ENCODE measurements at regions not wholly inside any gene's neighbourhood (a gene's known extent, or its start where the extent isn't known, plus 50 kb on each side); places are given as distances from the start of the nearest gene placed in this dataset.

DNA sequence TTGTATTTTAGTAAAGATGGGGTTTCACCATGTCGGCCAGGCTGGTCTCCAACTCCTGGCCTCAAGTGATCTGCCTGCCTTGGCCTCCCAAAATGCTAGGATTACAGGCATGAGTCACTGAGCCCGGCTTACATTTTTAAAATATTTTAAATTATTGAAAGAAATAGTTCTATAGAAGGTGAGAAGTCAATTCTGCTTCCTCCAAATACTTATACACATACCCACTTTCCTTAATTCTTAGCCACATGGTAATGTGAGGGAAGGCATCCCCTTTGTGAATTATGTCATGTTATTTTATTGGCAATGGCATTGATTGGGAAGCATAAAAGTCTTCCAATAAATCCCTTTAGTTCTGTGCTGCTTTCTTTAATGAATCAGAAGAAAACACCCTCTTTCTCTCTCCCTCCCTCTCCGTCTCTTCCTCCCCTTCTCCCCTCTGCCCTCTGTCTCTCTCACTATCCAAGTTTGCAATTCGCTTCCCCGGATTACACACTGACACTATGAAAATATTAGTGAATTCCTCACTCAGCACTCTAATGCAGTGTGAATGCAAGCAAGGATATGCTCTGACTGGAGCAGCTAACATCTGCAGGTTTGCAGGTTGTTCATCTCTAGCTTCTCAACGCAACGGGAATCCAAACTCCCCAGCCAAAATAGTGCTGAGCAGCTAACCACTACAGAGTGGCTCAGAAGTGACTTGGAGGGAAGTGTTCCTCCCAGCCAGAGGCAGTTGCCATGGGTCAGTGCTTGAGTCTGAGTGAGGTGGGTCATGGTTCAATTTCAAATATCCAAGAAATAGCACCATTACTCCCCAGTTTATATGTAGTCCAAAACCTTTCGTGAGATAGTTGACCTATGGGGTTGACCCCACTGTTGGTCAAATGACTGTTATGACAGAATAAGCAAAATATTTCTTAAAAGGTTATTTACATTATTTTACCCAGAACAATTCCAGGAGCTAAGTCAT lies 77.8 kb upstream of the CD55 start:
- TF ChIP-seq, protein P1, sequence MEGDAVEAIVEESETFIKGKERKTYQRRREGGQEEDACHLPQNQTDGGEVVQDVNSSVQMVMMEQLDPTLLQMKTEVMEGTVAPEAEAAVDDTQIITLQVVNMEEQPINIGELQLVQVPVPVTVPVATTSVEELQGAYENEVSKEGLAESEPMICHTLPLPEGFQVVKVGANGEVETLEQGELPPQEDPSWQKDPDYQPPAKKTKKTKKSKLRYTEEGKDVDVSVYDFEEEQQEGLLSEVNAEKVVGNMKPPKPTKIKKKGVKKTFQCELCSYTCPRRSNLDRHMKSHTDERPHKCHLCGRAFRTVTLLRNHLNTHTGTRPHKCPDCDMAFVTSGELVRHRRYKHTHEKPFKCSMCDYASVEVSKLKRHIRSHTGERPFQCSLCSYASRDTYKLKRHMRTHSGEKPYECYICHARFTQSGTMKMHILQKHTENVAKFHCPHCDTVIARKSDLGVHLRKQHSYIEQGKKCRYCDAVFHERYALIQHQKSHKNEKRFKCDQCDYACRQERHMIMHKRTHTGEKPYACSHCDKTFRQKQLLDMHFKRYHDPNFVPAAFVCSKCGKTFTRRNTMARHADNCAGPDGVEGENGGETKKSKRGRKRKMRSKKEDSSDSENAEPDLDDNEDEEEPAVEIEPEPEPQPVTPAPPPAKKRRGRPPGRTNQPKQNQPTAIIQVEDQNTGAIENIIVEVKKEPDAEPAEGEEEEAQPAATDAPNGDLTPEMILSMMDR (IDR thresholded peaks at IDR 0.05) = no peak
- ATAC-seq (ENCODE audit: low FRiP score) (no peak), DNase-seq (ENCODE audit: low spot score) (no peak)

DNA sequence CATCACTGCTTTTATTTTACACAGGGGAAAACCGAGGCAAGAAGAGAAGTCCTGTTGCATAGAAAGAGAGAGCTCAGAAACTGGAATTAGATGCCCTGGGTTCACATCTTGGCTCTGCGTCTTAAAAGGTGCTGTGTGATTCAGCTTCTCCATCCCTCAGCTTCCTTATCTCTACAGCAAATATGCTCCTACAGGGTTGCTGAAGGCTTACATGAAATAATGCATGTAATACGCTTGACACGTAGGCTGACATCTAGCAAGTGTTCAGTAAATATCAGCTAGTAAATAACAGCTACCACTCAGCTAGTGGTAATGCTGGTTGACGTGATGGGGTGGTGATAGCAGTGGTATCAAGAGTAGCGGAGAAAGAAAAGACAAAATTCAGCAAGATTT lies 77.1 kb upstream of the CD55 start:
- ATAC-seq (ENCODE audit: low FRiP score) = no peak
- no peak for DNase-seq (ENCODE audit: low spot score)
- TF ChIP-seq, protein P1 (IDR thresholded peaks at IDR 0.05) = no peak

DNA sequence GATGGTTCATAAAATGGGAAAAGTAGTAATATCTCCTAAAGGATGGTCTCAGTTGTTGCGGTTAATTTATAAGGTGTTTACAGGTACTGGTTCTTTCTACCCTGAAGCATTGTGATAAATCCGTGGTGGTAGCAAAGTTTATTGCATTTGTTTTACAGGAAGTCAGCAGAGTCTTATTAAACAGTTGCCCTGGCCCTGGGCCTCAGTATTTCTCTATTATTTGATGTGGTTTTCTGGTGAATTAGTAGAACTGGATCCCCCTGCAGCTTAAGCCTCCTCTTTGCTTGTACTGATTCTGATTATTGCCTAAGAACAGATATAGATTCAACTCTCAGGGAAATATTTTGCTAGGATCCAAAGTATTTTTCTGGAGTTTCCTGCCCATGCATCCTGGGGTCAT lies 76.4 kb upstream of the CD55 start:
- DNase-seq (ENCODE audit: low spot score) = no peak
- TF ChIP-seq, protein P1 (IDR thresholded peaks at IDR 0.05) = no peak
- ATAC-seq (ENCODE audit: low FRiP score) = no peak

DNA sequence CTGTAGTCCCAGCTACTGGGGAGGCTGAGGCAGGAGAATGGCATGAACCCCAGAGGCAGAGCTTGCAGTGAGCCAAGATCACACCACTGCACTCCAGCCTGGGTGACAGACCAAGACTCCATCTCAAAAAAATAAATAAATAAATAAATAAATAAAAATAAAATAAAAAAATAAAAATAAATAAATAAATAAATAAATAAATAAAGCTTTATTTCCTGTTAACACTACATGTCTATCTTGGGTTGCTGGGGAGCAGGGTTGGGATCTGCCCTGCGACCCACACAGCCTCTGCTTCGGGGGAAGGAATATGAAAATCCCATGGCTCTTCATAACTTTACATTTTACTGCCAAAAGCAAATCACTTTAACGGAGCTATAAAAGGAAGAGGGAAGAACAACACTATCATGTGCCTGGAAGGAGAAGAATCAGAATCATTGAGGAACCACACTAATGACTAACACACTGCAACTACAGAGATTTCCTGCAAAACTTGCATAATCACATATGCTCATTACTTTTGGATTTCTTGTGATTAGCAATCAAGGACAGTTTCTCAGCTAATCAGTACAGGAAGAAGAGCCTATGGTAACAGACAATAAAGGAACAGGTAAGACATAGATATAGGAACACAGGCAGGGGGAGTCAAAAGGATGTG lies 72.8 kb upstream of the CD55 start:
- DNase-seq (ENCODE audit: low spot score) (no peak), ATAC-seq (ENCODE audit: low FRiP score) (no peak)
- TF ChIP-seq, protein P1 (IDR thresholded peaks at IDR 0.05) = no peak

DNA sequence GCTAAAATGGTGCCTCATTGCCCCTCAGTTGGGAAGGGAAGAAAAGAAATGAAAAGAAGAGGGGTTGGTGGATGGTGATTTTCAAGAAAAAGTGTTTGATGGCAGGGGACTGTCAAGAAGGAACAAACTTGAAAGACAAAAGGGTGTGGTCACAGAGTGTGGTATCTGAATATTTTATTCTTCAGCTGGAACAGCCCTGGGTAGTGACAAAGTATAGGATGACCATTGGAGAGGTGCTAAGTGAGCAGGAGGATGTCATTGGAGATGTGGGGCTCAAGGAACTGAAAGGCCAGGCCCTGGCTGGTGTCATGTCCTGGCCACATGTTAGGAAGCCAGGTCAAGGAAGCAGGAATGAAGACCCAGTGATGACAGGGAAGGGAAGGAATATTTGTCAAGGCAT lies 71.0 kb upstream of the CD55 start:
- no peak for ATAC-seq (ENCODE audit: low FRiP score)
- TF ChIP-seq, protein P1 (IDR thresholded peaks at IDR 0.05) = no peak
- no peak for DNase-seq (ENCODE audit: low spot score)

DNA sequence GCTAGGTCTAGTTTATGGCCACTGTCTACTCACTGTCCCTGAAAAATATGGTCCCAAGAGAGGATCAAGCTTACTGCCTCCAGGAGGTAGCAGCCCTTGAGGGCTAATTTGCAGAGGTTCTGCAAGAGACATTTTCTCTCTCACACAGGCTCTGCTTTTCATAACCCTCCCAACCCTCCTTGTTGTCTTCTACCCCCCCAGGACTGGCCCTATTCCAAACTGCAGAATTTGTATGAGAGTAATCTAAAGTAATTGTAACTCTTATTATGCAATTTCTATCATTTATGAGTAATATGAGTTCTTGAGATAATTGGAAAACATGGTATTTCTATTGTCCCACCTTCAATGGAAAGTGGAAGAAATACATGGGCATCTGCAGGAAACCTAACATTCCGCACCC lies 70.4 kb upstream of the CD55 start:
- DNase-seq (ENCODE audit: low spot score) (no peak), ATAC-seq (ENCODE audit: low FRiP score) (no peak)
- TF ChIP-seq, protein P1 (IDR thresholded peaks at IDR 0.05) = no peak
